ENCODE measurements at regions not wholly inside any gene's neighbourhood (a gene's known extent, or its start where the extent isn't known, plus 50 kb on each side); places are given as distances from the start of the nearest gene placed in this dataset.

- H3K9me3 ChIP-seq (ENCODE audit: control insufficient read depth, low read length): no peaks in the 10 kb centered on the region
- 91 to 100% methylated on average over 1 to 2 of the region's 2 CpGs for WGBS, 2 experiments (ENCODE audit: insufficient coverage in 2 of 2)
- no peak overlapping the region for H3K4me3 ChIP-seq (ENCODE audit: extremely low read depth, insufficient read depth, low read length, poor library complexity, severe bottlenecking)
- H3K36me3 ChIP-seq (ENCODE audit: control insufficient read depth, insufficient read depth, low read length): no peaks in the 10 kb centered on the region
- no peaks in the 10 kb centered on the region for H3K4me1 ChIP-seq (ENCODE audit: control insufficient read depth, insufficient read depth, low read length, poor library complexity, severe bottlenecking)
- no peak overlapping the region for H3K27ac ChIP-seq (ENCODE audit: low read depth, low read length, severe bottlenecking)
These were observed 136.7 kb downstream of the FGF10 start for GRCh38 chr5:44252545-44252944.

- Histone ChIP-seq H3K36me3 (ENCODE audit: control insufficient read depth, insufficient read depth, low read length) (no peaks in the 10 kb centered on the region), H3K4me1 (ENCODE audit: control insufficient read depth, insufficient read depth, low read length, poor library complexity, severe bottlenecking) (no peaks in the 10 kb centered on the region), H3K27ac (ENCODE audit: low read depth, low read length, severe bottlenecking) (no peak overlapping the region), H3K4me3 (ENCODE audit: extremely low read depth, insufficient read depth, low read length, poor library complexity, severe bottlenecking) (no peak overlapping the region), H3K9me3 (ENCODE audit: control insufficient read depth, low read length) (no peaks in the 10 kb centered on the region)
- WGBS, 2 experiments (ENCODE audit: insufficient coverage in 2 of 2): no CpG with 5 or more reads among the region's 2 CpGs
These were observed 142.2 kb downstream of the FGF10 start for GRCh38 chr5:44246986-44247385.

- H3K9me3 ChIP-seq (ENCODE audit: control insufficient read depth, low read length): no peaks in the 10 kb centered on the region
- no peaks in the 10 kb centered on the region for H3K4me1 ChIP-seq (ENCODE audit: control insufficient read depth, insufficient read depth, low read length, poor library complexity, severe bottlenecking)
- H3K4me3 ChIP-seq (ENCODE audit: extremely low read depth, insufficient read depth, low read length, poor library complexity, severe bottlenecking): no peak overlapping the region
- no CpG with 5 or more reads among the region's 1 CpG for WGBS, 2 experiments (ENCODE audit: insufficient coverage in 2 of 2)
- H3K27ac ChIP-seq (ENCODE audit: low read depth, low read length, severe bottlenecking): no peak overlapping the region
- H3K36me3 ChIP-seq (ENCODE audit: control insufficient read depth, insufficient read depth, low read length): no peaks in the 10 kb centered on the region
These were observed 143.3 kb downstream of the FGF10 start for GRCh38 chr5:44245935-44246334.

- 100% methylated on average over 1 of the region's 1 CpG for WGBS, 2 experiments (ENCODE audit: insufficient coverage in 2 of 2)
- no peaks in the 10 kb centered on the region for H3K9me3 ChIP-seq (ENCODE audit: control insufficient read depth, low read length)
- no peak overlapping the region for H3K4me3 ChIP-seq (ENCODE audit: extremely low read depth, insufficient read depth, low read length, poor library complexity, severe bottlenecking)
- no peaks in the 10 kb centered on the region for H3K36me3 ChIP-seq (ENCODE audit: control insufficient read depth, insufficient read depth, low read length)
- H3K4me1 ChIP-seq (ENCODE audit: control insufficient read depth, insufficient read depth, low read length, poor library complexity, severe bottlenecking): no peaks in the 10 kb centered on the region
- no peak overlapping the region for H3K27ac ChIP-seq (ENCODE audit: low read depth, low read length, severe bottlenecking)
These were observed 146.4 kb downstream of the FGF10 start for GRCh38 chr5:44242791-44243190.

- 92 to 100% methylated on average over 2 of the region's 4 CpGs for WGBS, 2 experiments (ENCODE audit: insufficient coverage in 2 of 2)
- H3K9me3 ChIP-seq (ENCODE audit: control insufficient read depth, low read length): no peaks in the 10 kb centered on the region
- no peaks in the 10 kb centered on the region for H3K36me3 ChIP-seq (ENCODE audit: control insufficient read depth, insufficient read depth, low read length)
- no peak overlapping the region for H3K4me3 ChIP-seq (ENCODE audit: extremely low read depth, insufficient read depth, low read length, poor library complexity, severe bottlenecking)
- H3K4me1 ChIP-seq (ENCODE audit: control insufficient read depth, insufficient read depth, low read length, poor library complexity, severe bottlenecking): no peaks in the 10 kb centered on the region
- no peak overlapping the region for H3K27ac ChIP-seq (ENCODE audit: low read depth, low read length, severe bottlenecking)
These were observed 153.2 kb downstream of the FGF10 start for GRCh38 chr5:44236040-44236439.

- H3K27ac ChIP-seq (ENCODE audit: low read depth, low read length, severe bottlenecking): no peak overlapping the region
- H3K9me3 ChIP-seq (ENCODE audit: control insufficient read depth, low read length): no peaks in the 10 kb centered on the region
- H3K4me1 ChIP-seq (ENCODE audit: control insufficient read depth, insufficient read depth, low read length, poor library complexity, severe bottlenecking): no peaks in the 10 kb centered on the region
- H3K4me3 ChIP-seq (ENCODE audit: extremely low read depth, insufficient read depth, low read length, poor library complexity, severe bottlenecking): no peak overlapping the region
- WGBS, 2 experiments (ENCODE audit: insufficient coverage in 2 of 2): no CpG with 5 or more reads among the region's 2 CpGs
- no peaks in the 10 kb centered on the region for H3K36me3 ChIP-seq (ENCODE audit: control insufficient read depth, insufficient read depth, low read length)
These were observed 155.5 kb downstream of the FGF10 start for GRCh38 chr5:44233691-44234090.

- WGBS, 2 experiments (ENCODE audit: insufficient coverage in 2 of 2): 93% methylated on average over 4 to 5 of the region's 8 CpGs
- no peaks in the 10 kb centered on the region for H3K9me3 ChIP-seq (ENCODE audit: control insufficient read depth, low read length)
- no peaks in the 10 kb centered on the region for H3K4me1 ChIP-seq (ENCODE audit: control insufficient read depth, insufficient read depth, low read length, poor library complexity, severe bottlenecking)
- no peak overlapping the region for H3K27ac ChIP-seq (ENCODE audit: low read depth, low read length, severe bottlenecking)
- no peak overlapping the region for H3K4me3 ChIP-seq (ENCODE audit: extremely low read depth, insufficient read depth, low read length, poor library complexity, severe bottlenecking)
- no peaks in the 10 kb centered on the region for H3K36me3 ChIP-seq (ENCODE audit: control insufficient read depth, insufficient read depth, low read length)
These were observed 163.7 kb downstream of the FGF10 start for GRCh38 chr5:44225231-44226160.

GRCh38 chr5:44199408-44199807, 189.8 kb downstream of the FGF10 start:
- Histone ChIP-seq H3K27ac (ENCODE audit: low read depth, low read length, severe bottlenecking) (no peak overlapping the region), H3K4me3 (ENCODE audit: extremely low read depth, insufficient read depth, low read length, poor library complexity, severe bottlenecking) (no peak overlapping the region), H3K36me3 (ENCODE audit: control insufficient read depth, insufficient read depth, low read length) (no peaks in the 10 kb centered on the region), H3K9me3 (ENCODE audit: control insufficient read depth, low read length) (no peaks in the 10 kb centered on the region), H3K4me1 (ENCODE audit: control insufficient read depth, insufficient read depth, low read length, poor library complexity, severe bottlenecking) (no peaks in the 10 kb centered on the region)
- WGBS, 2 experiments (ENCODE audit: insufficient coverage in 2 of 2): 83 to 92% methylated on average over 1 of the region's 1 CpG

- WGBS, 2 experiments (ENCODE audit: insufficient coverage in 2 of 2): 94 to 100% methylated on average over 2 of the region's 2 CpGs
- H3K27ac ChIP-seq (ENCODE audit: low read depth, low read length, severe bottlenecking): no peak overlapping the region
- no peaks in the 10 kb centered on the region for H3K36me3 ChIP-seq (ENCODE audit: control insufficient read depth, insufficient read depth, low read length)
- no peak overlapping the region for H3K4me3 ChIP-seq (ENCODE audit: extremely low read depth, insufficient read depth, low read length, poor library complexity, severe bottlenecking)
- peaks cover 4% of the 10 kb centered on the region for H3K9me3 ChIP-seq (ENCODE audit: control insufficient read depth, low read length)
- no peaks in the 10 kb centered on the region for H3K4me1 ChIP-seq (ENCODE audit: control insufficient read depth, insufficient read depth, low read length, poor library complexity, severe bottlenecking)
These were observed 200.0 kb downstream of the FGF10 start for GRCh38 chr5:44189255-44189654.

GRCh38 chr5:44187973-44188372, 201.2 kb downstream of the FGF10 start:
- WGBS, 2 experiments (ENCODE audit: insufficient coverage in 2 of 2): 100% methylated on average over 1 of the region's 3 CpGs; no CpG with 5 or more reads in 1 of the 2 experiments

GRCh38 chr5:44183753-44184152, 205.5 kb downstream of the FGF10 start:
- WGBS, 2 experiments (ENCODE audit: insufficient coverage in 2 of 2): 89 to 93% methylated on average over 1 to 3 of the region's 3 CpGs
- no peaks in the 10 kb centered on the region for H3K36me3 ChIP-seq (ENCODE audit: control insufficient read depth, insufficient read depth, low read length)
- no peak overlapping the region for H3K4me3 ChIP-seq (ENCODE audit: extremely low read depth, insufficient read depth, low read length, poor library complexity, severe bottlenecking)
- no peaks in the 10 kb centered on the region for H3K4me1 ChIP-seq (ENCODE audit: control insufficient read depth, insufficient read depth, low read length, poor library complexity, severe bottlenecking)
- H3K9me3 ChIP-seq (ENCODE audit: control insufficient read depth, low read length): no peaks in the 10 kb centered on the region
- H3K27ac ChIP-seq (ENCODE audit: low read depth, low read length, severe bottlenecking): no peak overlapping the region

More at GRCh38 chr5:44187973-44188372, 201.2 kb downstream of the FGF10 start:
- no peaks in the 10 kb centered on the region for H3K9me3 ChIP-seq (ENCODE audit: control insufficient read depth, low read length)
- H3K4me1 ChIP-seq (ENCODE audit: control insufficient read depth, insufficient read depth, low read length, poor library complexity, severe bottlenecking): no peaks in the 10 kb centered on the region
- H3K36me3 ChIP-seq (ENCODE audit: control insufficient read depth, insufficient read depth, low read length): no peaks in the 10 kb centered on the region
- H3K4me3 ChIP-seq (ENCODE audit: extremely low read depth, insufficient read depth, low read length, poor library complexity, severe bottlenecking): no peak overlapping the region
- no peak overlapping the region for H3K27ac ChIP-seq (ENCODE audit: low read depth, low read length, severe bottlenecking)
